ENCODE measurements at regions not wholly inside any gene's neighbourhood (a gene's known extent, or its start where the extent isn't known, plus 50 kb on each side); places are given as distances from the start of the nearest gene placed in this dataset.

GRCh38 chr2:134109725-134110124, 144.1 kb upstream of the MGAT5 start:
- no peak for TF ChIP-seq CTCF (IDR thresholded peaks at IDR 0.05; ENCODE audit: low read depth, low read length, missing control alignments)
- DNase-seq (ENCODE audit: low read depth): no peak
- in situ Hi-C loops (cut with HindIII; ENCODE audit: low sequenced_read_pairs): no loop called here
- no peak overlapping the region for H3K4me3 ChIP-seq (ENCODE audit: low read depth, low read length)

GRCh38 chr2:134110532-134110931, 143.3 kb upstream of the MGAT5 start:
- no peak overlapping the region for H3K4me3 ChIP-seq (ENCODE audit: low read depth, low read length)
- in situ Hi-C loops (cut with HindIII; ENCODE audit: low sequenced_read_pairs): no loop called here
- TF ChIP-seq CTCF (IDR thresholded peaks at IDR 0.05; ENCODE audit: low read depth, low read length, missing control alignments): no peak
- DNase-seq (ENCODE audit: low read depth): no peak

- H3K4me3 ChIP-seq (ENCODE audit: low read depth, low read length): no peak overlapping the region
- no peak for TF ChIP-seq CTCF (IDR thresholded peaks at IDR 0.05; ENCODE audit: low read depth, low read length, missing control alignments)
- DNase-seq (ENCODE audit: low read depth): no peak
- in situ Hi-C loops (cut with HindIII; ENCODE audit: low sequenced_read_pairs): no loop called here
Measured at GRCh38 chr2:134117676-134118075, 136.2 kb upstream of the MGAT5 start.

- TF ChIP-seq CTCF (IDR thresholded peaks at IDR 0.05; ENCODE audit: low read depth, low read length, missing control alignments): peak; percentile 78
- peak; percentile 94 for DNase-seq (ENCODE audit: low read depth)
- in situ Hi-C loops (cut with HindIII; ENCODE audit: low sequenced_read_pairs): no loop called here
- no peak overlapping the region for H3K4me3 ChIP-seq (ENCODE audit: low read depth, low read length)
Measured at GRCh38 chr2:134118279-134119116, 135.4 kb upstream of the MGAT5 start.

- H3K4me3 ChIP-seq (ENCODE audit: low read depth, low read length): peak overlapping the region; percentile 86
- no peak for TF ChIP-seq CTCF (IDR thresholded peaks at IDR 0.05; ENCODE audit: low read depth, low read length, missing control alignments)
- DNase-seq (ENCODE audit: low read depth): no peak
- in situ Hi-C loops (cut with HindIII; ENCODE audit: low sequenced_read_pairs): no loop called here
Measured at GRCh38 chr2:134119117-134119712, 134.7 kb upstream of the MGAT5 start.

- TF ChIP-seq CTCF (IDR thresholded peaks at IDR 0.05; ENCODE audit: low read depth, low read length, missing control alignments): no peak
- peak overlapping the region; percentile 86 for H3K4me3 ChIP-seq (ENCODE audit: low read depth, low read length)
- in situ Hi-C loops (cut with HindIII; ENCODE audit: low sequenced_read_pairs): no loop called here
- DNase-seq (ENCODE audit: low read depth): peak; percentile 88
Measured at GRCh38 chr2:134119713-134120405, 134.0 kb upstream of the MGAT5 start.

Measured in astrocyte of the cerebellum (primary cell).